Testis (tissue), 2 donors: ENCODE measurements at regions not wholly inside any gene's neighbourhood (a gene's known extent, or its start where the extent isn't known, plus 50 kb on each side); places are given as distances from the start of the nearest gene placed in this dataset.
"Not testable (repeated sequence)": the region's sequence is repeated elsewhere in the genome, so short reads cannot be mapped to it uniquely, and the experiment has no call there.

Experiments
- CTCF ChIP-seq, 3 experiments: fragments of 450-650 bp in 2 of 3; fragments of 200-600 bp in 1 of 3; sonication (generic) in 1 of 3; IDR thresholded peaks; one replicate each; pipeline ENCODE4 v1.5.1; 2016 to 2019; ENCODE audit warnings: antibody characterized with exemption in 3 of 3, mild to moderate bottlenecking in 2 of 3, moderate library complexity in 1 of 3
- POLR2A ChIP-seq: fragments of 450-650 bp; IDR thresholded peaks from one replicate; pipeline ENCODE4 v1.6.1; 2017; ENCODE audit warnings: antibody characterized with exemption, mild to moderate bottlenecking, moderate library complexity

- TF ChIP-seq CTCF (IDR thresholded peaks at IDR 0.05); POLR2A: not testable (repeated sequence)
Measured at GRCh38 chrX:102858826-102859549, 78.1 kb upstream of the RAB40AL start.
